Liver (tissue), 3 donors: ENCODE measurements at regions not wholly inside any gene's neighbourhood (a gene's known extent, or its start where the extent isn't known, plus 50 kb on each side); places are given as distances from the start of the nearest gene placed in this dataset.

Experiments
- EGR1 ChIP-seq, 2 donors: IDR thresholded peaks; 2 replicates each; pipeline ENCODE4 v1.6.1; 2016 to 2018; ENCODE audit warnings: antibody characterized with exemption in 2 of 2, low read depth in 2 of 2
- FOXA1 ChIP-seq: IDR thresholded peaks from 2 replicates; pipeline ENCODE4 v1.6.1; 2016; ENCODE audit warnings: antibody characterized with exemption
- GABPA ChIP-seq, 2 donors: IDR thresholded peaks in 1 of 2; conservative IDR thresholded peaks in 1 of 2; 2 replicates each; pipeline ENCODE4 v1.6.1; 2016; ENCODE audit warnings: antibody characterized with exemption in 2 of 2, mild to moderate bottlenecking in 1 of 2, moderate library complexity in 1 of 2
- HNF4G ChIP-seq: IDR thresholded peaks from 2 replicates; pipeline ENCODE4 v1.6.1; 2016; ENCODE audit warnings: antibody characterized with exemption
- JUND ChIP-seq, 2 donors: IDR thresholded peaks; 2 replicates each; pipeline ENCODE4 v1.6.1; 2016; ENCODE audit warnings: antibody characterized with exemption in 2 of 2
- NR2F2 ChIP-seq: IDR thresholded peaks from 2 replicates; pipeline ENCODE4 v1.6.1; 2016; ENCODE audit warnings: antibody characterized with exemption
- REST ChIP-seq: IDR thresholded peaks from 2 replicates; pipeline ENCODE4 v1.6.1; 2016; ENCODE audit warnings: antibody characterized with exemption, mild to moderate bottlenecking
- TAF1 ChIP-seq: conservative IDR thresholded peaks from 2 replicates; pipeline ENCODE4 v1.6.1; 2016; ENCODE audit warnings: antibody characterized with exemption, mild to moderate bottlenecking
- ZBTB33 ChIP-seq: IDR thresholded peaks from 2 replicates; pipeline ENCODE4 v1.6.1; 2016; ENCODE audit warnings: antibody characterized with exemption
- TF ChIP-seq, protein P1 (sequence below): fragments of 150-350 bp; IDR thresholded peaks from 2 replicates; pipeline ENCODE4 v1.5.1; 2017; ENCODE audit warnings: improper control_type of control experiment, low read depth, low read length; ENCODE audit not compliant: missing input control
- TF ChIP-seq, protein P2 (sequence below): IDR thresholded peaks from 2 replicates; pipeline ENCODE4 v1.6.1; 2016; ENCODE audit warnings: antibody characterized with exemption
- TF ChIP-seq, protein P3 (sequence below): IDR thresholded peaks from 2 replicates; pipeline ENCODE4 v1.6.1; 2016; ENCODE audit warnings: antibody characterized with exemption
- donor health status: healthy.
- donor health status: healthy.

GRCh38 chr2:47990503-47990902 is 84.2 kb upstream of the FBXO11 start:
- TF ChIP-seq, protein P1, sequence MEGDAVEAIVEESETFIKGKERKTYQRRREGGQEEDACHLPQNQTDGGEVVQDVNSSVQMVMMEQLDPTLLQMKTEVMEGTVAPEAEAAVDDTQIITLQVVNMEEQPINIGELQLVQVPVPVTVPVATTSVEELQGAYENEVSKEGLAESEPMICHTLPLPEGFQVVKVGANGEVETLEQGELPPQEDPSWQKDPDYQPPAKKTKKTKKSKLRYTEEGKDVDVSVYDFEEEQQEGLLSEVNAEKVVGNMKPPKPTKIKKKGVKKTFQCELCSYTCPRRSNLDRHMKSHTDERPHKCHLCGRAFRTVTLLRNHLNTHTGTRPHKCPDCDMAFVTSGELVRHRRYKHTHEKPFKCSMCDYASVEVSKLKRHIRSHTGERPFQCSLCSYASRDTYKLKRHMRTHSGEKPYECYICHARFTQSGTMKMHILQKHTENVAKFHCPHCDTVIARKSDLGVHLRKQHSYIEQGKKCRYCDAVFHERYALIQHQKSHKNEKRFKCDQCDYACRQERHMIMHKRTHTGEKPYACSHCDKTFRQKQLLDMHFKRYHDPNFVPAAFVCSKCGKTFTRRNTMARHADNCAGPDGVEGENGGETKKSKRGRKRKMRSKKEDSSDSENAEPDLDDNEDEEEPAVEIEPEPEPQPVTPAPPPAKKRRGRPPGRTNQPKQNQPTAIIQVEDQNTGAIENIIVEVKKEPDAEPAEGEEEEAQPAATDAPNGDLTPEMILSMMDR: no peak
- no peak for TF ChIP-seq NR2F2
- no peak for TF ChIP-seq HNF4G
- TF ChIP-seq REST: no peak
- TF ChIP-seq ZBTB33: no peak
- no peak for TF ChIP-seq GABPA (IDR thresholded peaks at IDR 0.05 in 1 of 2, conservative IDR thresholded peaks at IDR 0.05 in 1 of 2)
- TF ChIP-seq TAF1: no peak
- TF ChIP-seq, protein P2, sequence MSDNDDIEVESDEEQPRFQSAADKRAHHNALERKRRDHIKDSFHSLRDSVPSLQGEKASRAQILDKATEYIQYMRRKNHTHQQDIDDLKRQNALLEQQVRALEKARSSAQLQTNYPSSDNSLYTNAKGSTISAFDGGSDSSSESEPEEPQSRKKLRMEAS: no peak
- TF ChIP-seq, protein P3, sequence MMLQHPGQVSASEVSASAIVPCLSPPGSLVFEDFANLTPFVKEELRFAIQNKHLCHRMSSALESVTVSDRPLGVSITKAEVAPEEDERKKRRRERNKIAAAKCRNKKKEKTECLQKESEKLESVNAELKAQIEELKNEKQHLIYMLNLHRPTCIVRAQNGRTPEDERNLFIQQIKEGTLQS: no peak
- no peak for TF ChIP-seq JUND (IDR thresholded peaks at IDR 0.05)
- no peak for TF ChIP-seq EGR1 (IDR thresholded peaks at IDR 0.05; ENCODE audit: low read depth in 2 of 2)
- no peak for TF ChIP-seq FOXA1
